Stimulated activated CD8-positive, alpha-beta memory T cell treated with anti-CD3 and anti-CD28 coated beads, Interleukin-7, amount 100 ng/mL, for 48 hours (primary cell): ENCODE measurements at regions not wholly inside any gene's neighbourhood (a gene's known extent, or its start where the extent isn't known, plus 50 kb on each side); places are given as distances from the start of the nearest gene placed in this dataset.
"Not testable (repeated sequence)": the region's sequence is repeated elsewhere in the genome, so short reads cannot be mapped to it uniquely, and the experiment has no call there.

Experiments used
- DNase-seq, 2 donors: peaks; one replicate each; pipeline ENCODE4 v3.0.0-alpha.2; 2020; ENCODE audit warnings: low read depth in 1 of 2; ENCODE audit errors: extremely low read depth in 1 of 2

- DNase-seq = no peak
These were observed 197.2 kb downstream of the BCAS1 start for GRCh38 chr20:53873230-53873604.

- DNase-seq = no peak
These were observed 197.7 kb downstream of the BCAS1 start for GRCh38 chr20:53872561-53873229.

- no peak for DNase-seq
These were observed 198.3 kb downstream of the BCAS1 start for GRCh38 chr20:53872081-53872541.

- no peak for DNase-seq
These were observed 198.9 kb downstream of the BCAS1 start for GRCh38 chr20:53871541-53871940.

- no peak for DNase-seq
These were observed 199.7 kb downstream of the BCAS1 start for GRCh38 chr20:53870426-53871315.

- peak in 1 of 2 donors; percentile 75 for DNase-seq
These were observed 200.7 kb downstream of the BCAS1 start for GRCh38 chr20:53869466-53870258.

GRCh38 chr20:53867741-53868351, 202.5 kb downstream of the BCAS1 start:
- no peak for DNase-seq

GRCh38 chr20:53866794-53867740, 203.3 kb downstream of the BCAS1 start:
- DNase-seq = no peak

GRCh38 chr20:53865901-53866793, 204.2 kb downstream of the BCAS1 start:
- no peak for DNase-seq

GRCh38 chr20:53864765-53865683, 205.4 kb downstream of the BCAS1 start:
- DNase-seq = not testable (repeated sequence)

GRCh38 chr20:53863923-53864641, 206.3 kb downstream of the BCAS1 start:
- not testable (repeated sequence) for DNase-seq

- DNase-seq = not testable (repeated sequence)
These were observed 206.9 kb downstream of the BCAS1 start for GRCh38 chr20:53863535-53863922.

GRCh38 chr20:53863039-53863438, 207.4 kb downstream of the BCAS1 start:
- DNase-seq = not testable (repeated sequence)

- DNase-seq = not testable (repeated sequence)
These were observed 207.9 kb downstream of the BCAS1 start for GRCh38 chr20:53862490-53862889.

- not testable (repeated sequence) for DNase-seq
These were observed 208.3 kb downstream of the BCAS1 start for GRCh38 chr20:53862136-53862397.

- no peak for DNase-seq
These were observed 210.7 kb downstream of the BCAS1 start for GRCh38 chr20:53859684-53860083.

GRCh38 chr20:53859009-53859408, 211.4 kb downstream of the BCAS1 start:
- not testable (repeated sequence) for DNase-seq
